ENCODE measurements at regions not wholly inside any gene's neighbourhood (a gene's known extent, or its start where the extent isn't known, plus 50 kb on each side); places are given as distances from the start of the nearest gene placed in this dataset.

DNA sequence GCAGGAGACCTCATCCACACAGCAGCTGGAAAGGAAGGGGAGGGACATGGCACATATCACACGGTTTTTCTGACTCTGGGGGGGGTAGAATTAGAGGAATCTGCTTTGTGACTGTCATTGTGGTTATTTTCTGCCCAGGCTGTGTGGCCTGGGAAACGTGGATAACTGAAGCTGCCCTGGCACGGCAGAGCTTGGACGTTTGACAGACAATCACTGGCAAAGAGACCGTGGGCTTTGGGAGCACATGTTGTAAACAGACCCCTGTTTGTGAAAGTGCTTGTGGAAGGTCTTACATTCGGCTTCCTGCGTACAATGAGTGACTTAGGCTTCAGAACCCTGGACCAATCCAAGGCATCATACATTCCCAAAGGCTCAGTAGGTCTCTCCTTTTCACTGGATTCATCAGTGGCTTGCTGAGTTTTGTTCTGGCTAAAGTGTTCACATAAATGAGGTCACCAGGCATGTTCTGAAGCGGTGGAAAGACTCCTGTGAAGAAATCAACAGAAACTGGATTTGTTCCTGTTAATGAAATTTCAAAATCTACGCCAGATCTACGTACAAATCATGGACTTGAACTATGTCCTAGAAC lies 188.2 kb downstream of the TEX36 start:
- no peak for DNase-seq
- Histone ChIP-seq H3K9me3 (no peaks in the 10 kb centered on the region), H3K4me1 (no peaks in the 10 kb centered on the region), H3K36me3 (no peaks in the 10 kb centered on the region), H3K27me3 (peaks cover 0 to 7% (median 0%) of the 10 kb centered on the region in 4 donors), H3K4me3 (no peak overlapping the region), H3K27ac (no peak overlapping the region)
- intact Hi-C loops (cut with DNase I): no loop called here
- 50 to 72% methylated on average over 7 to 10 of the region's 10 CpGs for WGBS, 2 donors
- TF ChIP-seq POLR2A (IDR thresholded peaks at IDR 0.05): no peak
- TF ChIP-seq, protein P1, sequence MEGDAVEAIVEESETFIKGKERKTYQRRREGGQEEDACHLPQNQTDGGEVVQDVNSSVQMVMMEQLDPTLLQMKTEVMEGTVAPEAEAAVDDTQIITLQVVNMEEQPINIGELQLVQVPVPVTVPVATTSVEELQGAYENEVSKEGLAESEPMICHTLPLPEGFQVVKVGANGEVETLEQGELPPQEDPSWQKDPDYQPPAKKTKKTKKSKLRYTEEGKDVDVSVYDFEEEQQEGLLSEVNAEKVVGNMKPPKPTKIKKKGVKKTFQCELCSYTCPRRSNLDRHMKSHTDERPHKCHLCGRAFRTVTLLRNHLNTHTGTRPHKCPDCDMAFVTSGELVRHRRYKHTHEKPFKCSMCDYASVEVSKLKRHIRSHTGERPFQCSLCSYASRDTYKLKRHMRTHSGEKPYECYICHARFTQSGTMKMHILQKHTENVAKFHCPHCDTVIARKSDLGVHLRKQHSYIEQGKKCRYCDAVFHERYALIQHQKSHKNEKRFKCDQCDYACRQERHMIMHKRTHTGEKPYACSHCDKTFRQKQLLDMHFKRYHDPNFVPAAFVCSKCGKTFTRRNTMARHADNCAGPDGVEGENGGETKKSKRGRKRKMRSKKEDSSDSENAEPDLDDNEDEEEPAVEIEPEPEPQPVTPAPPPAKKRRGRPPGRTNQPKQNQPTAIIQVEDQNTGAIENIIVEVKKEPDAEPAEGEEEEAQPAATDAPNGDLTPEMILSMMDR (IDR thresholded peaks at IDR 0.05): no peak

DNA sequence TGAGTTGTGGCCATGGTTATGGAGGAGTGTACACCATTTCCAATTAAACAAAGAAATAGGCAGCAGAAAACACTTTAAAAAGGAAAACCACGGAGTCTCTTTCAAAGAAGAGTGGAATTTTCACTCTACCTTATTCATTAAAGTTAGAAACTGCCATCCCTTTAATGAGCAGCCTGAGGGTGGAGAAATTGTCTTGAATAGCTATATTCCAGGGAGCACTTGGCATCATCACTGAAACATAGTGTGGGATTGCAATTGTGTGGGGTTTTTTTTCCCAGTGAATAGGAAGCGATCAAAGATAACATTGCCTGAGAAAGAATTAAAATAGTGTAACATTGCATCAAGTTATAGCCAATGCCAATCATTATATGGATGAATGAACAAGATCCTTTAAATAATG lies 191.6 kb downstream of the TEX36 start:
- no peak for DNase-seq
- Histone ChIP-seq H3K4me1 (no peaks in the 10 kb centered on the region), H3K27ac (no peak overlapping the region), H3K36me3 (no peaks in the 10 kb centered on the region), H3K4me3 (no peak overlapping the region), H3K9me3 (no peaks in the 10 kb centered on the region), H3K27me3 (peaks cover 0 to 7% (median 0%) of the 10 kb centered on the region in 4 donors)
- intact Hi-C loops (cut with DNase I): no loop called here
- TF ChIP-seq POLR2A (IDR thresholded peaks at IDR 0.05): no peak
- TF ChIP-seq, protein P1 (IDR thresholded peaks at IDR 0.05): no peak
- 84 to 90% methylated on average over 2 of the region's 2 CpGs for WGBS, 2 donors

DNA sequence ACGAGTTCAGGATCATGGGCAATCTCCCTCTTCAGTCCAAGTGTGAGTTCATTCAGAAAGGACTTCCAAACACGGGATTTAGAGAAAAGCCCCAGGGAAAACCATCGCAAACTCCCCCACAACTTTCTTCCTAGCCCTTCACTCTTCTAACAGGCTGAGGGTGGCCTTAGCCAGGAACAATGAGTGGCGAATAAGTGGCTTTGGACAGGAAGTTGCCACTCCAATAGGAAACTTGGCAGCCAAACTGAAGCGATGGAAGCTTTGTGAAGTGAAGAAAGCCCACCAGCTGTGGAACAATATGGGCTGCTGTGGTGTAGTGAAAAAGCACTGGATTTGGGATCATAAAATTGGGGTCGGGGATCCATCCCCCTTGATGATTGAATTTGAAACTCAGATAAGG lies 193.2 kb downstream of the TEX36 start:
- DNase-seq: no peak
- Histone ChIP-seq H3K4me1 (no peaks in the 10 kb centered on the region), H3K27ac (no peak overlapping the region), H3K9me3 (no peaks in the 10 kb centered on the region), H3K36me3 (no peaks in the 10 kb centered on the region), H3K4me3 (no peak overlapping the region), H3K27me3 (peaks cover 0 to 14% (median 0%) of the 10 kb centered on the region in 4 donors)
- no peak for TF ChIP-seq POLR2A (IDR thresholded peaks at IDR 0.05)
- TF ChIP-seq, protein P1 (IDR thresholded peaks at IDR 0.05): no peak
- intact Hi-C loops (cut with DNase I): no loop called here
- 45 to 46% methylated on average over 5 to 6 of the region's 6 CpGs for WGBS, 2 donors

DNA sequence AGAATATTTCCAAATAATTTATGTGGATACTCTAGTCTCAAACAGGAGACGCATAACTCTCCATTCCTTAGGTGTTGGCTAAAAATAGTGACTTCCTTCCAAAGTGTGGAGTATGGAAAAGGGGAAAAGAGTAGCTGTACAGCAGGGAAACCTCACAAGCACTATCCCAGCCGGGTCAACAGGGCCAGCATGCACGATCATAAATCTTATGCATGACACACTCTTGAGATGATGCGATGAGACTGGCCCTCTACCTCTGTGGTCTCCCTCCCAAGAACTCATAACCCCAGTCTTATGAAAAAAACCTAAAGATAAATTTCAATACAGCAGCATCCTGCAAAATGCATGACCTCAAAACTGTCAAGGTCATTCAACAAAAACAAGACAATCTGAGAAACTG lies 197.3 kb downstream of the TEX36 start:
- Histone ChIP-seq H3K9me3 (no peaks in the 10 kb centered on the region), H3K27me3 (peaks cover 0 to 16% (median 0%) of the 10 kb centered on the region in 4 donors), H3K27ac (no peak overlapping the region), H3K4me3 (no peak overlapping the region), H3K36me3 (no peaks in the 10 kb centered on the region), H3K4me1 (no peaks in the 10 kb centered on the region)
- 71 to 76% methylated on average over 4 of the region's 4 CpGs for WGBS, 2 donors
- no peak for DNase-seq
- no peak for TF ChIP-seq POLR2A (IDR thresholded peaks at IDR 0.05)
- TF ChIP-seq, protein P1 (IDR thresholded peaks at IDR 0.05): no peak
- intact Hi-C loops (cut with DNase I): no loop called here

DNA sequence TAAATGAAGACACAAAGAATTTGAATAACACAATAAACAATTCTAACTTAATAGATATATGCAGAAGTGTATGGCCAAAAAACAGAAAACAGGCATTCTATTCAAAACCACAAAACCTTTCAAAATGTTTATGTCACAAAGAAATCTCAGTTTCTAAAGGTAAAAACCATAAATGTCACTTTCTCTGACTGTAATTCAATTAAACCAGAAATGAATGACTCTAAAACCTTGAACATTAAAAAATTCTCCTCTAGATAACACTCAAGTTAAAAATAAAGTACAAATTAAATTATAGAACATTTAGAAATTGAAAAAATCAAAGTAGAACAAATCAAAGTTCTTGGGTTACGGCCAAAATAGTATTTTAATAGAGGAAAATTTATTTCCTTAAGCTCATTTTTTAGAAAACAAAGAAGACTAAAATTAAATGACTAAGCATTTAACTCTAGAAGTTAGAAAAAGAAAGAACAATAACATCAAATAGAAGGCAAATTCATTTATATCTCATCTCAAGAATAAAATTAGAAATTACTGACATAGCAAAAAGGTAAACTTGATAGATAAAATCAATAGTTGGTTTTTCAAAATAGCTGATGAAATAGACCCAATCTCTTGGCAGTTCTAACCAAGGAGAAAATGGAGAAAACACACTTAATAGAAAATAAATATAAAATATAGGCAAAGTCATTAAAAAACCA lies 198.8 kb downstream of the TEX36 start:
- no peaks in the 10 kb centered on the region for H3K9me3 ChIP-seq
- no peak overlapping the region for H3K4me3 ChIP-seq
- no peaks in the 10 kb centered on the region for H3K36me3 ChIP-seq
- WGBS, 2 donors: 86 to 95% methylated on average over 1 of the region's 1 CpG
- H3K27me3 ChIP-seq: peaks cover 0 to 30% (median 0%) of the 10 kb centered on the region in 4 donors
- TF ChIP-seq, protein P1 (IDR thresholded peaks at IDR 0.05): no peak
- no peak for TF ChIP-seq POLR2A (IDR thresholded peaks at IDR 0.05)
- H3K4me1 ChIP-seq: no peaks in the 10 kb centered on the region
- intact Hi-C loops (cut with DNase I): no loop called here
- no peak overlapping the region for H3K27ac ChIP-seq
- no peak for DNase-seq

Data from esophagus squamous epithelium (tissue), 5 donors.